ENCODE measurements at regions not wholly inside any gene's neighbourhood (a gene's known extent, or its start where the extent isn't known, plus 50 kb on each side); places are given as distances from the start of the nearest gene placed in this dataset.

DNA sequence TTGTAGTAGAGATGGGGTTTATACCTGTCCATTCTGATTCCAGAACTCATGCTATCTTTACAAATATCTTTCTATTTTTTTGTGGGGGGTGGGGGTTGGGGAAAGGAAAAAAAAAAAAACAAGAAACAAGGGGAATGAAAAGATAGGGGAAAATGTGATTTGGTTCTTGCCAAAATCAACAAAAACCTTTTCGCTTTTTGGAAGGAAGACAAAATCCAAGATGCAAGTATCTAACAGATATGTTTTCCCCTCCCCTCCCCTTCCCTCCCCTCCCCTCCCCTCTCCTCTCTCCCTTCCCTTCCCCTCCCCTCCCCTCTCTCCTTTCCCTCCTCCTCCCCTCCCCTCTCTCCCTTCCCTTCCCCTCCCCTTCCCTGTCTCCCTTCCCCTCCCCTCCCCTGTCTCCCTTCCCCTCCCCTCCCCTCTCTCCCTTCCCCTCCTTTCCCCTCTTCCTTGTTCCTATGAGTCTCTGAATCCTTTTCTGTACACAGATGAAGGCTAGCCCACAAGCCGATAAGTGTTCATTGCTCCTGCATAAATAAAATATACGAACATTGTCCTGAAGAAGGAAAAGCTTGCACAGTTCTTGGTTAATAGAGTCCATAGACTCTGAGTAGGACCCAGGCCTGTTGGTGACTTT lies 551.9 kb downstream of the EDEM1 start:
- Histone ChIP-seq H3K27ac (ENCODE audit: low read depth, low read length) (no peak overlapping the region), H3K27me3 (ENCODE audit: control insufficient read depth, insufficient read depth, low read length) (no peaks in the 10 kb centered on the region), H3K9ac (ENCODE audit: low read length) (no peak overlapping the region), H3K4me3 (ENCODE audit: low read depth, low read length) (no peak overlapping the region), H3K36me3 (ENCODE audit: control insufficient read depth, insufficient read depth, low read length) (no peaks in the 10 kb centered on the region), H3K9me3 (ENCODE audit: control insufficient read depth, insufficient read depth, low read depth, low read length) (no peaks in the 10 kb centered on the region), H3K4me1 (ENCODE audit: control insufficient read depth, insufficient read depth, low read length) (no peaks in the 10 kb centered on the region)

DNA sequence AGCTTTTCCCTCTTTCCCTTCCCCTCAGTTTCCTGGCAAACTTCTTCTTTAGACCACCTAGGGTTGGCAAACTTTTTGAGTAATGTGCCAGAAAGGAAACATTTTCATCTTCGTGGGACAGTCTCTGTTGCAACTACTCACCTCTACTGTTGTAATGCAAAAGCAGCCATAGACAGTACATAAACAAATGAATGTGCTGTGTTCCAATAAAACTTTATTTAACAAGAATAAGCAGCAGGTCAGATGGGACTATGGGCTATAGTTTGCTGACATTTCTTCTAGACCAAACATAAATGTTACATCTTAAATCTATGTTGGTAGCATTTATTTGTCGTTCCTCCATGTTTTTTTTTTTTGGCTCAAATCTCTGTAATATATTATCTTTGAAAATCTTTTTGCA lies 552.4 kb downstream of the EDEM1 start:
- Histone ChIP-seq H3K9me3 (ENCODE audit: control insufficient read depth, insufficient read depth, low read depth, low read length) (no peaks in the 10 kb centered on the region), H3K36me3 (ENCODE audit: control insufficient read depth, insufficient read depth, low read length) (no peaks in the 10 kb centered on the region), H3K9ac (ENCODE audit: low read length) (no peak overlapping the region), H3K27ac (ENCODE audit: low read depth, low read length) (no peak overlapping the region), H3K4me1 (ENCODE audit: control insufficient read depth, insufficient read depth, low read length) (no peaks in the 10 kb centered on the region), H3K4me3 (ENCODE audit: low read depth, low read length) (no peak overlapping the region), H3K27me3 (ENCODE audit: control insufficient read depth, insufficient read depth, low read length) (no peaks in the 10 kb centered on the region)

DNA sequence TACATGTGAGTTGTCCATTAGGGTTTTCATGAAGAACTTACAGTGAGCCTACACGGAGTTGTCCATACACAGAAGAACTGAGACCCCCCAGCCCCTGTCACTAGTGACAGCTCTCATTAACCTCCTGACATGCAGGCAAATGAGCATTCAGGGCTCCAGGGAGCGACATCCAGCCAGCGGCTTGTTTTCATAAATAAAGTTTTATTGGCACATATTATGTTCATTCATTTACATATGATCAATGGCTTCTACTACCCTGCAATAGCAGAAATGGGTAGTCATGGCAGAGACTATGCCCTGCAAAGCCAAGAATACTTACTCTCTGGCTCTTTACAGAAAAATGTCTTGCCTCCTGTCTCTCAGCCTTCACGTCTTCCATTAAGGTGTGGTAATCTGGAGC lies 553.5 kb downstream of the EDEM1 start:
- Histone ChIP-seq H3K36me3 (ENCODE audit: control insufficient read depth, insufficient read depth, low read length) (no peaks in the 10 kb centered on the region), H3K9me3 (ENCODE audit: control insufficient read depth, insufficient read depth, low read depth, low read length) (no peaks in the 10 kb centered on the region), H3K27ac (ENCODE audit: low read depth, low read length) (no peak overlapping the region), H3K4me3 (ENCODE audit: low read depth, low read length) (no peak overlapping the region), H3K9ac (ENCODE audit: low read length) (no peak overlapping the region), H3K27me3 (ENCODE audit: control insufficient read depth, insufficient read depth, low read length) (no peaks in the 10 kb centered on the region), H3K4me1 (ENCODE audit: control insufficient read depth, insufficient read depth, low read length) (no peaks in the 10 kb centered on the region)

DNA sequence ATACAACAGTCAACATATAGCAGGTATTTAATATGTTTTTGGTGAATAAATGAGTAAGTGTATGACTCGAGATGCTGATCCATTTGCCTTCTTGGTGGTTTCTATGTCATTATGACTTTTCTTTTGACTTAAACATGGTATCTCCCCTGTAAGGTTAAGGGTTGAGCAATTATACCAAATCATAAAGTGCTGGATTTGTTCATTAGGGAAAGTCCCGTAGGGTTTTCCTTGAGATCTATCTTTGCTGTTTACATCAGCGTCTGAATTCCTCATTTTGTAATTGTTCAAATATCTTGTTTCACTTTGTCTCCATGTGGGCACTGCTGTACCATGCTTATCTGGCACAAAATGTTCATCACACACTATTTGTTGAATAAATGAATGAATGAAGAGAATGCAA lies 562.6 kb downstream of the EDEM1 start:
- H3K36me3 ChIP-seq (ENCODE audit: control insufficient read depth, insufficient read depth, low read length), result no peaks in the 10 kb centered on the region
- no peaks in the 10 kb centered on the region for H3K27me3 ChIP-seq (ENCODE audit: control insufficient read depth, insufficient read depth, low read length)
- H3K9ac ChIP-seq (ENCODE audit: low read length), result no peak overlapping the region
- no peak overlapping the region for H3K27ac ChIP-seq (ENCODE audit: low read depth, low read length)
- no peak overlapping the region for H3K4me3 ChIP-seq (ENCODE audit: low read depth, low read length)
- no peaks in the 10 kb centered on the region for H3K4me1 ChIP-seq (ENCODE audit: control insufficient read depth, insufficient read depth, low read length)
- no peaks in the 10 kb centered on the region for H3K9me3 ChIP-seq (ENCODE audit: control insufficient read depth, insufficient read depth, low read depth, low read length)

DNA sequence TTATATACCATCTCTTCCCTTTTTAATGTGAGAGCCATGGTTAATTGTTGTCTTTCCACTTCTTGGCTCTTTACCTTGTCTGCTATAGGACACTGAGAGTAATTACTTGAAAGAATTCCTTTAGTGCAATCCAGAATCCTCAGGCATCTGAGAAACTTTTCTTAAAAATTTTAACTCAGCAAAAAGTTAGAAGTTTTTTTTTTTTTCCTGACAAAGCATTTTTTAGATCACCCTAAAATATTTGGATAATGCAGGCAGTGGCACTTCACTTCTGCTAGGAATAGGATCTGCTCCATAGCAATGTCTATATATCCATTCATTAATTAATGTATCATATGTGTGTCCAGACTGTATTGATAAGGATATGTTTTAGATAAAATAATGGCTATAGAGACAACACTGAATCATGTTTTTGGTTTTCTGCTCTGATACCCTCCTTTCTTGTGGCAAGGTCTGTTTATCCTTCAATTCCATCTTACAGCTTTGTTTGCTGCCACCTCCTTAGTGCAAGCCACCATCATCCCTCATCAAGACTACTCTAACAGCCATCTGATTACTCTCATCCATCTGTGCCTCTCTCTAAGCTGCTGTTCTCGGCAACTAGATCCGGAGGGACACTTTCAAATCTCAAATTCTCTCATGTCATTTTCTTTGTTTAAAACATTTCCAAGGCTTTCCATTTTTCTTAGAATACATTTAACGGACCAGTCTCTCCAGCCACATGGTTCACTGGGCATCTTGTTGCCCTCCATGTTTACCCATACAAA lies 563.5 kb downstream of the EDEM1 start:
- no peak overlapping the region for H3K27ac ChIP-seq (ENCODE audit: low read depth, low read length)
- no peak overlapping the region for H3K4me3 ChIP-seq (ENCODE audit: low read depth, low read length)
- no peaks in the 10 kb centered on the region for H3K9me3 ChIP-seq (ENCODE audit: control insufficient read depth, insufficient read depth, low read depth, low read length)
- no peaks in the 10 kb centered on the region for H3K36me3 ChIP-seq (ENCODE audit: control insufficient read depth, insufficient read depth, low read length)
- no peaks in the 10 kb centered on the region for H3K27me3 ChIP-seq (ENCODE audit: control insufficient read depth, insufficient read depth, low read length)
- no peaks in the 10 kb centered on the region for H3K4me1 ChIP-seq (ENCODE audit: control insufficient read depth, insufficient read depth, low read length)
- no peak overlapping the region for H3K9ac ChIP-seq (ENCODE audit: low read length)

DNA sequence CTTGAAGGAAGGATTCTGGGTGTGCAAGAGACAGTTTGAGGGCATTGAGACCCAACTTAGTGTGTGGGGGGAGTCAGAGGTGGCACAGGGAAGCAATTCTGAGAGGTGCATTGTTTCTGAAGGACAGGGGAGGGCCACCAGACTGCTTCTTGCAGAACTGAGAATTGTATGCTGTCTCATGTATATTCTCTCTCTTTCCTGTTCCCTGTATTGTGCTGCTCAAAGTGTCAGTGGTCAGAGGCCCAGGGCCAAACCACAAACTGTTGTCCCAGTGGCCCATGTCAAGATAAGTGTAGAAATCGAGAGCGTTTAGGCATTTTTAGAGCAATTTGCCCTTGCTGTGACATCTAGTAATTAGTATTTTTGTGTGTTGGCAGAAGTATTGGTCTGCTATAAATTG lies 567.1 kb downstream of the EDEM1 start:
- H3K9ac ChIP-seq (ENCODE audit: low read length), result no peak overlapping the region
- H3K4me3 ChIP-seq (ENCODE audit: low read depth, low read length), result no peak overlapping the region
- H3K9me3 ChIP-seq (ENCODE audit: control insufficient read depth, insufficient read depth, low read depth, low read length), result no peaks in the 10 kb centered on the region
- no peaks in the 10 kb centered on the region for H3K4me1 ChIP-seq (ENCODE audit: control insufficient read depth, insufficient read depth, low read length)
- H3K36me3 ChIP-seq (ENCODE audit: control insufficient read depth, insufficient read depth, low read length), result no peaks in the 10 kb centered on the region
- no peak overlapping the region for H3K27ac ChIP-seq (ENCODE audit: low read depth, low read length)
- no peaks in the 10 kb centered on the region for H3K27me3 ChIP-seq (ENCODE audit: control insufficient read depth, insufficient read depth, low read length)

DNA sequence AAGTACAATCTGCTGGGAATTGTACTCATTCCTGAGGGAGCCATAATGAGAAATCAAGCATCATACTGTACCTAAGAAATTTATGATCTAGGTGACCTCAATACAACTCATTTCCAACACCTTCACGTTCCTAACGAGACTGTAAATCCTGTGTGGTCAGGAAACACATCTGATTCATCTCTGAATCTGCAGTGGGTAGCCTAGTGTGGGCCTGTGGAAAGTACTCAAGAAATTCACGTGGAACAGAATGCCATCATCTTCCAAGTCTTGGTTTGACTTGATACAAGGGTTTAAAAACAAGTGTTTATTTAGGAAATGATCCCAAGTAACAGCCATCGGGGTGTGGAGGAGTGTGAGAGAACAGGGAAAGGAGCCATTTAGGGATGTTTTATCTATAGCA lies 568.9 kb downstream of the EDEM1 start:
- H3K27me3 ChIP-seq (ENCODE audit: control insufficient read depth, insufficient read depth, low read length), result no peaks in the 10 kb centered on the region
- H3K27ac ChIP-seq (ENCODE audit: low read depth, low read length), result no peak overlapping the region
- no peaks in the 10 kb centered on the region for H3K9me3 ChIP-seq (ENCODE audit: control insufficient read depth, insufficient read depth, low read depth, low read length)
- no peak overlapping the region for H3K4me3 ChIP-seq (ENCODE audit: low read depth, low read length)
- H3K36me3 ChIP-seq (ENCODE audit: control insufficient read depth, insufficient read depth, low read length), result no peaks in the 10 kb centered on the region
- no peaks in the 10 kb centered on the region for H3K4me1 ChIP-seq (ENCODE audit: control insufficient read depth, insufficient read depth, low read length)
- no peak overlapping the region for H3K9ac ChIP-seq (ENCODE audit: low read length)

DNA sequence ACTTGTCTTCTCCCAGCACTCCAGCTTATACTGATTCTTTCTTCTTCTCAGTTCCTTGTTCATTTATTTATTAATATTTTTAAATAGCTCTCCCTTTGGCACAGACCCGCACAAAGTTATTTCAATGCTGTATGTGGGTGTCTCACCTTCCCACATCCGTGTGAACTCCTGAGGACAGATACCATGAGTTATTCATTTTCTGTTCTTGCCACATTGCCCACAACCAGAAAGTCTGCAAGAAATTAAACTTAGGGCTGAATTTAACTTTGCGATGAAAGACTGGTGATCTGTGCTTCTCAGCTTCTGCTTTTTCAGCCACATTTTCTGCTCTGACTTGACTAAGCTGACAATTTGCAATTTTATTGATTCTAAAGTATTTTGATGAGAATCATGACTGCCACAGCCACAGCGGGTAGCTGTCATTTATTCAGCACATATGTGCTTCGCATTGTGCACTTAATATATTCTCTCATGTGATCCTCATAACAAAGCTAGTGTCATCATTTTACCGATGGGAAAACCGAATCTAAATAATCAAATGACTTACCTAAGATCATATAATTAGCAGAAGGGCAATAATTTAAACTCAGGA lies 569.8 kb downstream of the EDEM1 start:
- Histone ChIP-seq H3K36me3 (ENCODE audit: control insufficient read depth, insufficient read depth, low read length) (no peaks in the 10 kb centered on the region), H3K27me3 (ENCODE audit: control insufficient read depth, insufficient read depth, low read length) (no peaks in the 10 kb centered on the region), H3K27ac (ENCODE audit: low read depth, low read length) (no peak overlapping the region), H3K4me3 (ENCODE audit: low read depth, low read length) (no peak overlapping the region), H3K9ac (ENCODE audit: low read length) (no peak overlapping the region), H3K9me3 (ENCODE audit: control insufficient read depth, insufficient read depth, low read depth, low read length) (no peaks in the 10 kb centered on the region), H3K4me1 (ENCODE audit: control insufficient read depth, insufficient read depth, low read length) (no peaks in the 10 kb centered on the region)

DNA sequence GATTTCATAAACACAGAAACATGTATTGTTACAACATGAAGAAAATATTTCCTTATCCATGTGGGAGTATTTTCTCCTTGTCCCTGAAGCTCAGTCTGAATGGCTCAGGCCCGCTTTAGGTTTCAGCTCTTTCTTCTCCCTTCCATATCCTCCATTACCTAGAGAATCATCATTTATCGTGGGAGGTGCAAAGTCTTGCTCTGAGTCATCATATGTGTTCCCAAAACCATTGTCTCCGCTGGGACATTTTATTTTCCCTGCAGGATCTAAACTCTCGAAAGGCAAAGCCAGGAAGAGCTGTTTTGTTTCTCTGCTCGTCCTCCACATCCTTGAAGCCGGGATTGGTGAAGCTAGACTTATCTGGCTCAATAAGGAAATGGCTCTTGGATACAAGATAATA lies 571.2 kb downstream of the EDEM1 start:
- Histone ChIP-seq H3K4me3 (ENCODE audit: low read depth, low read length) (no peak overlapping the region), H3K36me3 (ENCODE audit: control insufficient read depth, insufficient read depth, low read length) (no peaks in the 10 kb centered on the region), H3K9ac (ENCODE audit: low read length) (no peak overlapping the region), H3K9me3 (ENCODE audit: control insufficient read depth, insufficient read depth, low read depth, low read length) (no peaks in the 10 kb centered on the region), H3K4me1 (ENCODE audit: control insufficient read depth, insufficient read depth, low read length) (no peaks in the 10 kb centered on the region), H3K27ac (ENCODE audit: low read depth, low read length) (no peak overlapping the region), H3K27me3 (ENCODE audit: control insufficient read depth, insufficient read depth, low read length) (no peaks in the 10 kb centered on the region)

DNA sequence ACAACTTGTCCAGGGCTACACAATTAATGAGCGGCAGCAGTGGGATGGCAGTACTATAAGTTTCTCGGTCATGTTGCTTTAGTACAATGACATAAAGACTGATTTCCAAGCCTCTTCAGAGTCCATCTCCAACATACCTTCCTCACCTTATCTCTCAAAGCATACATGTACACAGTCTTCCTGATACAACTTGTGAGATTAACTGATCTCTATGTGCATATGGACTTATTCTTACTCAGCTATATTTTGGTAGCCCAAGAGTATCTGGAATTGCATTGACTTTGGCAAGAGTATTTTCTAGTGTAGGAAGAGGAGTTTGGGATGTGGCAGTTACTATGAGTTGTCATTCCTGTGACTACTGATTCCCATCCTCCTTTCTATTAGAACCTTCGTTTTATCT lies 575.0 kb downstream of the EDEM1 start:
- Histone ChIP-seq H3K9ac (ENCODE audit: low read length) (no peak overlapping the region), H3K36me3 (ENCODE audit: control insufficient read depth, insufficient read depth, low read length) (no peaks in the 10 kb centered on the region), H3K27me3 (ENCODE audit: control insufficient read depth, insufficient read depth, low read length) (no peaks in the 10 kb centered on the region), H3K4me1 (ENCODE audit: control insufficient read depth, insufficient read depth, low read length) (no peaks in the 10 kb centered on the region), H3K9me3 (ENCODE audit: control insufficient read depth, insufficient read depth, low read depth, low read length) (no peaks in the 10 kb centered on the region), H3K4me3 (ENCODE audit: low read depth, low read length) (no peak overlapping the region), H3K27ac (ENCODE audit: low read depth, low read length) (no peak overlapping the region)

DNA sequence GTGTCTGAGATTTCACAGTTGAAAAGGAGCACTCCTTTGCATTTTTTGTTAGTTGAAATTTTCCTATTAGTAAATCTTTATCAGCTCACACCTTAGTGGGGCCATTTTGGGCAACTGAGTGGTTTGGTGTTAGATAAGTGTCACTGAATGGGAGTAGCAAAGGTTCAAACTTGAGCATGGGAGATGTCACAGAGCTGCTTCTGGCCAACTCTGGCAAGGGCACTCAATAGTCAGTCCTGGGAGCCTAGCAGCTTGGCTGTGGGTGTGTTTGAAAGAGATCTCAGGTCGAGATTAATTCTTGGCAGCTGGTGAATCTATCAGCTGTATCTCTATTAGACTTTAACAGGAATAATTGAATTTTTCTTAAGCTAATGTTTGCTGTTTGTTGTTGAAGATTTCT lies 579.3 kb downstream of the EDEM1 start:
- Histone ChIP-seq H3K9me3 (ENCODE audit: control insufficient read depth, insufficient read depth, low read depth, low read length) (no peaks in the 10 kb centered on the region), H3K4me3 (ENCODE audit: low read depth, low read length) (no peak overlapping the region), H3K27ac (ENCODE audit: low read depth, low read length) (no peak overlapping the region), H3K36me3 (ENCODE audit: control insufficient read depth, insufficient read depth, low read length) (no peaks in the 10 kb centered on the region), H3K4me1 (ENCODE audit: control insufficient read depth, insufficient read depth, low read length) (no peaks in the 10 kb centered on the region), H3K27me3 (ENCODE audit: control insufficient read depth, insufficient read depth, low read length) (no peaks in the 10 kb centered on the region), H3K9ac (ENCODE audit: low read length) (no peak overlapping the region)
